Gastrocnemius medialis (tissue), 4 donors: ENCODE measurements at regions not wholly inside any gene's neighbourhood (a gene's known extent, or its start where the extent isn't known, plus 50 kb on each side); places are given as distances from the start of the nearest gene placed in this dataset.

Source experiments
- ATAC-seq, 2 donors: fragments of 150-250 bp; one replicate each; pipeline ENCODE4 v1.9.1; 2016
- DNase-seq, 2 donors: peaks; one replicate each; pipeline ENCODE4 v3.0.0-alpha.2; 2019
- H3K27ac ChIP-seq, 4 donors: fragments of 200-600 bp; sonication (generic); 1 replicate in 1 of 4; 2 replicates in 3 of 4; pipeline ENCODE4 v1.5.1; 2016 to 2018; ENCODE audit warnings: mild to moderate bottlenecking in 2 of 4, moderate library complexity in 1 of 4
- H3K27me3 ChIP-seq, 3 donors: fragments of 200-600 bp; sonication (generic) in 2 of 3; 1 replicate in 1 of 3; 2 replicates in 2 of 3; pipeline versions ENCODE4 v1.5.1 to v1.6.0; 2016 to 2019; ENCODE audit warnings: mild to moderate bottlenecking in 1 of 3, moderate library complexity in 1 of 3
- H3K36me3 ChIP-seq, 2 donors: fragments of 200-600 bp; sonication (generic) in 1 of 2; one replicate each; pipeline ENCODE4 v1.5.1; 2017 to 2018
- H3K4me1 ChIP-seq, 2 donors: fragments of 200-600 bp; sonication (generic) in 1 of 2; one replicate each; pipeline ENCODE4 v1.5.1; 2016 to 2017; ENCODE audit warnings: mild to moderate bottlenecking in 2 of 2
- H3K4me3 ChIP-seq, 4 donors: fragments of 200-600 bp; sonication (generic) in 3 of 4; 1 replicate in 1 of 4; 2 replicates in 3 of 4; pipeline ENCODE4 v1.5.1; 2016 to 2019; ENCODE audit warnings: mild to moderate bottlenecking in 2 of 4
- H3K9me3 ChIP-seq, 3 donors: fragments of 200-600 bp; sonication (generic) in 2 of 3; 1 replicate in 1 of 3; 2 replicates in 2 of 3; pipeline ENCODE4 v1.5.1; 2016 to 2019
- CTCF ChIP-seq, 5 experiments: fragments of 450-650 bp in 3 of 5; fragments of 200-600 bp in 2 of 5; sonication (generic) in 2 of 5; IDR thresholded peaks in 4 of 5; conservative IDR thresholded peaks in 1 of 5; 1 replicate in 4 of 5; 2 replicates in 1 of 5; pipeline ENCODE4 v1.5.1; 2016 to 2019; ENCODE audit warnings: antibody characterized with exemption in 5 of 5, mild to moderate bottlenecking in 3 of 5, moderate library complexity in 3 of 5
- POLR2A ChIP-seq, 2 donors: fragments of 450-650 bp; IDR thresholded peaks; one replicate each; pipeline ENCODE4 v1.6.1; 2017; ENCODE audit warnings: antibody characterized with exemption in 2 of 2, mild to moderate bottlenecking in 2 of 2, moderate library complexity in 2 of 2
- in situ Hi-C, 4 donors: fragments of 200-750 bp; cut with MboI; loops; one replicate each; pipeline versions ENCODE4 v1.15.0 to v1.8.0; 2017; ENCODE audit warnings: low sequenced_read_pairs in 4 of 4
- intact Hi-C: fragments of 100-400 bp; cut with DNase I; formaldehyde crosslinking; loops from one replicate; pipeline ENCODE4 v1.15.1; 2023; ENCODE audit warnings: low total_unique reads

- TF ChIP-seq CTCF (IDR thresholded peaks at IDR 0.05 in 4 of 5, conservative IDR thresholded peaks at IDR 0.05 in 1 of 5): no peak
- TF ChIP-seq POLR2A (IDR thresholded peaks at IDR 0.05): no peak
- no peaks in the 10 kb centered on the region for H3K36me3 ChIP-seq
- intact Hi-C loops (no loop called here), in situ Hi-C loops (loop anchor here in 1 of 4 donors (25.0 kb wide), 1 partner anchor 96 kb away; no protein-coding TSS in a partner anchor)
- DNase-seq (no peak), ATAC-seq (no peak)
- no peaks in the 10 kb centered on the region for H3K9me3 ChIP-seq
- H3K4me1 ChIP-seq: no peaks in the 10 kb centered on the region
- no peak overlapping the region for H3K27ac ChIP-seq
- H3K4me3 ChIP-seq: no peak overlapping the region
- H3K27me3 ChIP-seq: no peaks in the 10 kb centered on the region
Measured at GRCh38 chr17:72458301-72458700, 337.5 kb downstream of the SOX9 start.

GRCh38 chr17:72460711-72461110 is 339.9 kb downstream of the SOX9 start:
- Histone ChIP-seq H3K9me3 (no peaks in the 10 kb centered on the region), H3K4me1 (no peaks in the 10 kb centered on the region), H3K27me3 (no peaks in the 10 kb centered on the region), H3K36me3 (no peaks in the 10 kb centered on the region), H3K4me3 (no peak overlapping the region), H3K27ac (no peak overlapping the region)
- in situ Hi-C loops: loop anchor here in 1 of 4 donors (25.0 kb wide), 1 partner anchor 98 kb away; no protein-coding TSS in a partner anchor
- no peak for ATAC-seq
- no peak for TF ChIP-seq CTCF (IDR thresholded peaks at IDR 0.05 in 4 of 5, conservative IDR thresholded peaks at IDR 0.05 in 1 of 5)
- TF ChIP-seq POLR2A (IDR thresholded peaks at IDR 0.05): no peak
- intact Hi-C loops: no loop called here
- no peak for DNase-seq

GRCh38 chr17:72461757-72462156 is 340.9 kb downstream of the SOX9 start:
- H3K9me3 ChIP-seq: no peaks in the 10 kb centered on the region
- intact Hi-C loops (no loop called here), in situ Hi-C loops (loop anchor here in 1 of 4 donors (25.0 kb wide), 1 partner anchor 99 kb away; no protein-coding TSS in a partner anchor)

GRCh38 chr17:72462407-72462806 is 341.6 kb downstream of the SOX9 start:
- in situ Hi-C loops (loop anchor here in 1 of 4 donors (25.0 kb wide), 1 partner anchor 100 kb away; no protein-coding TSS in a partner anchor), intact Hi-C loops (no loop called here)
- Histone ChIP-seq H3K36me3 (no peaks in the 10 kb centered on the region), H3K4me1 (no peaks in the 10 kb centered on the region), H3K27ac (no peak overlapping the region), H3K27me3 (no peaks in the 10 kb centered on the region), H3K9me3 (no peaks in the 10 kb centered on the region), H3K4me3 (no peak overlapping the region)
- TF ChIP-seq CTCF (IDR thresholded peaks at IDR 0.05 in 4 of 5, conservative IDR thresholded peaks at IDR 0.05 in 1 of 5): no peak
- no peak for TF ChIP-seq POLR2A (IDR thresholded peaks at IDR 0.05)
- DNase-seq (no peak), ATAC-seq (no peak)

More at GRCh38 chr17:72461757-72462156, 340.9 kb downstream of the SOX9 start:
- no peaks in the 10 kb centered on the region for H3K36me3 ChIP-seq
- no peak overlapping the region for H3K27ac ChIP-seq
- ATAC-seq: no peak
- no peaks in the 10 kb centered on the region for H3K4me1 ChIP-seq
- no peaks in the 10 kb centered on the region for H3K27me3 ChIP-seq
- no peak overlapping the region for H3K4me3 ChIP-seq
- DNase-seq: no peak
- TF ChIP-seq CTCF (IDR thresholded peaks at IDR 0.05 in 4 of 5, conservative IDR thresholded peaks at IDR 0.05 in 1 of 5) (no peak), POLR2A (IDR thresholded peaks at IDR 0.05) (no peak)

- Histone ChIP-seq H3K36me3 (no peaks in the 10 kb centered on the region), H3K9me3 (no peaks in the 10 kb centered on the region), H3K4me3 (no peak overlapping the region), H3K27ac (no peak overlapping the region), H3K27me3 (no peaks in the 10 kb centered on the region), H3K4me1 (no peaks in the 10 kb centered on the region)
- ATAC-seq: no peak
- TF ChIP-seq POLR2A (IDR thresholded peaks at IDR 0.05) (no peak), CTCF (IDR thresholded peaks at IDR 0.05 in 4 of 5, conservative IDR thresholded peaks at IDR 0.05 in 1 of 5) (no peak)
- in situ Hi-C loops: loop anchor here in 1 of 4 donors (25.0 kb wide), 1 partner anchor 101 kb away; no protein-coding TSS in a partner anchor
- intact Hi-C loops: no loop called here
- no peak for DNase-seq
Measured at GRCh38 chr17:72462814-72463213, 342.0 kb downstream of the SOX9 start.
